ENCODE measurements at regions not wholly inside any gene's neighbourhood (a gene's known extent, or its start where the extent isn't known, plus 50 kb on each side); places are given as distances from the start of the nearest gene placed in this dataset.

- DNase-seq, result no peak
Measured at GRCh38 chr18:24993628-24994027, 358.3 kb downstream of the ZNF521 start.

- DNase-seq, result no peak
Measured at GRCh38 chr18:24995056-24995455, 356.9 kb downstream of the ZNF521 start.

- no peak for DNase-seq
Measured at GRCh38 chr18:24995755-24996154, 356.2 kb downstream of the ZNF521 start.

GRCh38 chr18:24999650-25000267, 352.2 kb downstream of the ZNF521 start:
- DNase-seq, result no peak

- no peak for DNase-seq
Measured at GRCh38 chr18:25001803-25002202, 350.2 kb downstream of the ZNF521 start.

GRCh38 chr18:25005541-25006403, 346.2 kb downstream of the ZNF521 start:
- no peak for DNase-seq

GRCh38 chr18:25010623-25011374, 341.2 kb downstream of the ZNF521 start:
- no peak for DNase-seq

Measured in NCI-H2081 treated with DMSO at 0.1 percent for 48 hours (cell line).